Nucleus accumbens (tissue), 56 donors: ENCODE measurements at regions not wholly inside any gene's neighbourhood (a gene's known extent, or its start where the extent isn't known, plus 50 kb on each side); places are given as distances from the start of the nearest gene placed in this dataset.

Source experiments
- DNase-seq, 56 donors: peaks; one replicate each; lab custom pipeline; 2025; lab: John Stamatoyannopoulos, UW

GRCh38 chr2:158904627-158905177 is 63.7 kb upstream of the TANC1 start:
- no peak for DNase-seq

DNA sequence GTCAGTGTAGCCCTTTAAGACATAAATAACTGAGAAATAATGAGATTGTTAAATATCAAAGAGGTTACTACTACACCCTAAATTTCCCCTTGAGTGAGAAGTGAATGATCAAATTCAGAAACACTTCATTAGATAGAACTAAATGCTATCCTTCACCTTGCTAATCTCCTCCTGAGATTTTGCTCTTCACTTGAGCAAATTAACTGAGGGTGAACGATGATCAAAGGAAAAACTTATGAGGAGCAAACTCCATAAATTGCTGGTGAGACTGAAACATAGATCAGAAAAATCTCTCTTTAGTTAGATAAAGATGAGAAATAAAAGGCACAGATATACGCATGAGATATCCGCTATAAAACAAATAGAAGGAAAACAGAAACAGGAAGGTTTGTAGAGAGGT is 63.1 kb upstream of the TANC1 start:
- no peak for DNase-seq

GRCh38 chr2:158905784-158906183 is 62.7 kb upstream of the TANC1 start:
- DNase-seq: no peak

DNA sequence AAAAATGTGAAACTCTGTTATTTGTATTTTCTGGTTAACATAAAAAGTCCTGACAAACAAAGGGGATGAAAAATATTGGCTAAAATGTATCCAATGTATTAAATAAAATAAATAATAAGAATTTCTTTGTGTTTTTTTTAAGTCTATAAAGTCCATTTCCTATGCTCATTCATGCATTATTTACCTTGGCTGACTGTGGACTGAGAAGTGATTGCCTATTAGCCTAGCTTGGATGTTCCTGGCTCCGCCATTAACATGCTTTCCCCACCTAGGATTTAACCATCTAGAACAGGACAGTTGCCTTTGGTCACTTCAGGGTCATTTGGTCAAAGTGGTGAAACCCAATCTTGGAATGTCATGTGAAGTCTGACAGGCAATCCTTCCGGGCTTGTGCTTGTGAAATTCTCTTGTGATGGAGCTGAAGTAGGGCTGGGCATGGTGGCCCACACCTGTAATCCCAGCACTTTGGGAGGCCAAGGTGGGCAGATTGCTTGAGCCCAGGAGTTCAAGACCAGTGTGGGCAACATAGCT is 60.4 kb upstream of the TANC1 start:
- DNase-seq: no peak

- DNase-seq: no peak
These were observed 56.3 kb upstream of the TANC1 start for GRCh38 chr2:158912112-158912511.

GRCh38 chr2:158912765-158913164 is 55.7 kb upstream of the TANC1 start:
- DNase-seq: no peak

DNA sequence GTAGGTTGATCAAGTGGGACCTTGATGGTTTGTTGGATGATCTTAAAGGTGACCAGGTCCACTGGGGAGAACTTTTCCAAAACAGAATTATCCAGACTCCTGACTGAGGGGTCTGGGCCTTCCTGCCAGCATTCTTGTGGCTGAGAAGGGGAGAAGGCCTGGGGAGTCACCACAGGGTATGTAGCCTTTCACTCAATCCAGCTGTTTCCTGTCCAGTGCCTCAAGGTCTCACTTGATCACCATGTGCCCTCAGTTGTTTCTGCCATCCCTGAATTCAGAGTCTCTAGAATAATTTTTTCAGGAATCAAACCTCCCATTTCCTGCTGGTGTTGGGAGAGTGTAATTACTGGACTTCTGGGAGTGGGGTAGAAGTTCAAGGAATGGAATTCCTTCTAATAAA is 54.4 kb upstream of the TANC1 start:
- DNase-seq: no peak

DNA sequence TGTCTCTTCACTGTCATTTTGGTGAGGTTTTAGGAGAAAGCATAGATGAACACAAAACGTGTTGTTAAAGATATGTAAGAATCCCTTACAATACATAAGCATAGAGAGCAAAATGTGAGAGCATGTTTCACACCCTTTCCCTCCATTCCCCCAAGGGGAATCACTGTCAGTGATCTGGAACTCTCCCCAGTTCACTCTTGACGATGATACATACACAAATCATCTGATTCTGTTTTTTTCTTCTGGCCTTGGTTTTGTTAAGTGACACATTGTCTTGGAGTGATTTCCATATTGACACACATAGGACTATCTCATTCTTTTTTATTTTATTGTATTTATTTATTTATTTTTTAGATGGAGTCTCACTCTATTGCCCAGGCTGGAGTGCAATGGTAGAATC is 53.7 kb upstream of the TANC1 start:
- DNase-seq: no peak

GRCh38 chr2:158917121-158917520 is 51.3 kb upstream of the TANC1 start:
- no peak for DNase-seq

GRCh38 chr2:158918452-158918851 is 50.0 kb upstream of the TANC1 start:
- no peak for DNase-seq
